MM.1S (cell line): ENCODE measurements at regions not wholly inside any gene's neighbourhood (a gene's known extent, or its start where the extent isn't known, plus 50 kb on each side); places are given as distances from the start of the nearest gene placed in this dataset.

Source experiments
- CTCF ChIP-seq: fragments of 300-600 bp; sonication (generic); IDR thresholded peaks from 2 replicates; pipeline ENCODE4 v1.5.1; 2016; ENCODE audit warnings: antibody characterized with exemption, low read length, mixed read lengths
- EZH2 ChIP-seq: fragments of 300-600 bp; sonication (generic); optimal IDR thresholded peaks from 2 replicates; pipeline ENCODE3; 2017; ENCODE audit warnings: low read depth, mild to moderate bottlenecking, antibody characterized with exemption, low read length, mixed read lengths

- TF ChIP-seq CTCF (no peak), EZH2 (no peak)
These were observed 240.5 kb upstream of the DAAM1 start for GRCh38 chr14:58947814-58948445.
